AG04449 (cell line): ENCODE measurements at regions not wholly inside any gene's neighbourhood (a gene's known extent, or its start where the extent isn't known, plus 50 kb on each side); places are given as distances from the start of the nearest gene placed in this dataset.

Experiments used
- CTCF ChIA-PET: fragments of 350-600 bp; formaldehyde crosslinking; extraction: SDS; loops from one replicate; lab custom pipeline; 2021; ENCODE audit warnings: antibody characterized with exemption; lab: Yijun Ruan, JAX
- POLR2A ChIA-PET: fragments of 400-600, 350-600 bp; formaldehyde crosslinking; extraction: SDS; loops from one replicate; lab custom pipeline; 2020; ENCODE audit warnings: antibody characterized with exemption, inconsistent platforms; lab: Yijun Ruan, JAX
- DNase-seq: peaks from one replicate; pipeline ENCODE4 v3.0.0-alpha.2; 2010; ENCODE audit warnings: low read depth, low spot score
- H3K4me3 ChIP-seq: 2 replicates; pipeline ENCODE4 v1.5.1; 2011; ENCODE audit warnings: low read depth, mild to moderate bottlenecking, control low read depth, low read length
- TF ChIP-seq, protein P1 (sequence below): IDR thresholded peaks from one replicate; pipeline ENCODE4 v1.5.1; 2011; ENCODE audit warnings: mild to moderate bottlenecking, moderate library complexity, low read length, control low read depth, inconsistent platforms; ENCODE audit not compliant: insufficient read depth; ENCODE audit errors: missing control alignments

DNA sequence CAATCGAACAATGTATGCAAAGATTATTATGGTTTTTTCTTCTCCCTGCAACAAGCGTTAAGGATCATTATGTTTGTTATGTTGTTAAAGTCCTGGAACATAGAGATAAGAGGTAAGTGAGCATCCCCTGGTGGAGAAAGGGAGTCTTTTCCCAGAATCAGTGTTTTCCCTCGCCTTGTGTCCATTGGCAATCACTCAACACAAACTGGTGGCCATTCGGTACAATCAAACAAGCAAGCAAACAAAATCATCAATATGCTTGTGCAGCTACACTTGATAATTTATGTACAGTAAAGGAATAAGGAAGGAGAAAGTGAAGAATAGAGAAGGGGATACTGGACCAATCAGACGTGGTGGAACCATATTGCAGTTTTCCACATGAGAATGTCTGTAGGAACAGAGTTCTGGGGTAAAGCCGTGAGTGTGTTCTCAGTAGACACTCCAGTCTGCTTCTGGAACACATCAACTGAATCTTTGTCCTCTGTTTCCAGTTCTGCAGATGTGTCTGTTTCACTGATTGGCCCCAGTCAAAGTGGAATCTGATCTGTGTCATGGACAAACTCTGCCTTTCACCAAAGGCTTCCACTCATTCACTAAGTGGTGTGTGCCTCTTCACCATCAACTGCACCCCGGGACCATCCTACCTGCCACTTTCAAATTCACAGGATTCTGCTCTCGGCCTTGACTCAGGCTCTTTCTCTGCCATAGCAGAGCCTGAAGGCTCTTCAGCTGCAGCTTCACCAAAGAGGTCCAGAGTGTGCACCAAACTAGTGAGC lies 169.5 kb downstream of the AHSP start:
- ChIA-PET POLR2A (no interaction called here), CTCF (interaction anchor here (0.7 to 1.5 kb wide), 7 partner anchors 190 to 244 kb away, joined by 3 to 4 read pairs (median 3); partner anchors contain the start of gene ARMC5)
- no peak for DNase-seq
- H3K4me3 ChIP-seq: no peak overlapping the region
- TF ChIP-seq, protein P1, sequence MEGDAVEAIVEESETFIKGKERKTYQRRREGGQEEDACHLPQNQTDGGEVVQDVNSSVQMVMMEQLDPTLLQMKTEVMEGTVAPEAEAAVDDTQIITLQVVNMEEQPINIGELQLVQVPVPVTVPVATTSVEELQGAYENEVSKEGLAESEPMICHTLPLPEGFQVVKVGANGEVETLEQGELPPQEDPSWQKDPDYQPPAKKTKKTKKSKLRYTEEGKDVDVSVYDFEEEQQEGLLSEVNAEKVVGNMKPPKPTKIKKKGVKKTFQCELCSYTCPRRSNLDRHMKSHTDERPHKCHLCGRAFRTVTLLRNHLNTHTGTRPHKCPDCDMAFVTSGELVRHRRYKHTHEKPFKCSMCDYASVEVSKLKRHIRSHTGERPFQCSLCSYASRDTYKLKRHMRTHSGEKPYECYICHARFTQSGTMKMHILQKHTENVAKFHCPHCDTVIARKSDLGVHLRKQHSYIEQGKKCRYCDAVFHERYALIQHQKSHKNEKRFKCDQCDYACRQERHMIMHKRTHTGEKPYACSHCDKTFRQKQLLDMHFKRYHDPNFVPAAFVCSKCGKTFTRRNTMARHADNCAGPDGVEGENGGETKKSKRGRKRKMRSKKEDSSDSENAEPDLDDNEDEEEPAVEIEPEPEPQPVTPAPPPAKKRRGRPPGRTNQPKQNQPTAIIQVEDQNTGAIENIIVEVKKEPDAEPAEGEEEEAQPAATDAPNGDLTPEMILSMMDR: peak; percentile 58

- POLR2A ChIA-PET: no interaction called here
- no peak for DNase-seq
- no peak overlapping the region for H3K4me3 ChIP-seq
- TF ChIP-seq, protein P1: no peak
- CTCF ChIA-PET: interaction anchor here (1.2 to 1.5 kb wide), 3 partner anchors 16 to 239 kb away, joined by 3 to 4 read pairs (median 4); no protein-coding TSS in a partner anchor
These were observed 170.0 kb downstream of the AHSP start for GRCh38 chr16:31697744-31698125.

DNA sequence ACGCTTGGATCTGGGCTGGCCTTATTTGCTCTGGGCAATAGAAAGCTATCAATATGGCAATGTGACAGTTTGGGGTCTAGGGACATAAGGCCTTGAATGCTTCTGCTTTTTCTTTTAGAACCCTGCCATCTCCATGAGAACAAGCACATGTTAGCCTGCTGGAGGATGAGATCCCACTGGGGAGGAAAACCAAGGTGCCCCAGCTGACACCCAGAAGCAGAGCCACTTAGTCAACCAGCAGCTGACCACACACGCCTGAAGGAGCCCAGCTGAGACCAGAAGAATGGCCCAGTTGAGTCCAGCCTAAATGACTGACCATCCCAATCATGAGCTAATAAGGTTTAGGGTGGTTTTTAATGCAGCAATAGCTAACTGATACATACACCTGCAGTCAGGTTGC lies 171.2 kb downstream of the AHSP start:
- ChIA-PET POLR2A (interaction anchor here (0.5 kb wide), 1 partner anchor 16 kb away, joined by 3 read pairs; no protein-coding TSS in a partner anchor), CTCF (interaction anchor here (1.2 to 1.5 kb wide), 2 partner anchors 15 to 240 kb away, joined by 3 to 4 read pairs; no protein-coding TSS in a partner anchor)
- TF ChIP-seq, protein P1: no peak
- DNase-seq: no peak
- H3K4me3 ChIP-seq: no peak overlapping the region

- ChIA-PET POLR2A (no interaction called here), CTCF (interaction anchor here (1.7 kb wide), 1 partner anchor 20 kb away, joined by 3 read pairs; no protein-coding TSS in a partner anchor)
- TF ChIP-seq, protein P1: no peak
- no peak for DNase-seq
- no peak overlapping the region for H3K4me3 ChIP-seq
These were observed 171.9 kb downstream of the AHSP start for GRCh38 chr16:31699601-31700000.

- CTCF ChIA-PET: interaction anchor here (1.1 to 1.7 kb wide), 4 partner anchors 20 to 241 kb away, joined by 3 to 4 read pairs (median 3); partner anchors contain the start of gene ARMC5
- TF ChIP-seq, protein P1: no peak
- peak overlapping the region; percentile 89 for H3K4me3 ChIP-seq
- no peak for DNase-seq
- POLR2A ChIA-PET: interaction anchor here (0.7 kb wide), 1 partner anchor 226 kb away, joined by 3 read pairs; no protein-coding TSS in a partner anchor
These were observed 172.5 kb downstream of the AHSP start for GRCh38 chr16:31700200-31700529.
